ENCODE measurements at regions not wholly inside any gene's neighbourhood (a gene's known extent, or its start where the extent isn't known, plus 50 kb on each side); places are given as distances from the start of the nearest gene placed in this dataset.

- Histone ChIP-seq H3K9me3 (no peaks in the 10 kb centered on the region), H3K27me3 (no peaks in the 10 kb centered on the region), H3K36me3 (no peaks in the 10 kb centered on the region), H3K4me3 (no peak overlapping the region), H3K4me1 (ENCODE audit: insufficient read depth) (no peaks in the 10 kb centered on the region), H3K27ac (no peak overlapping the region)
- WGBS, 3 donors, result 52 to 71% (median 64%) methylated on average over 8 of the region's 8 CpGs
- DNase-seq, result no peak
- intact Hi-C loops (cut with DNase I), result loop anchor here in 1 of 4 donors (10.0 kb wide), 1 partner anchor 1928 kb away; no protein-coding TSS in a partner anchor
- TF ChIP-seq CTCF (IDR thresholded peaks at IDR 0.05) (no peak), POLR2A (IDR thresholded peaks at IDR 0.05) (no peak), EP300 (IDR thresholded peaks at IDR 0.05) (no peak)
These were observed 92.7 kb downstream of the DACT2 start for GRCh38 chr6:168226902-168227318.

- intact Hi-C loops (cut with DNase I), result loop anchor here in 1 of 4 donors (10.0 kb wide), 1 partner anchor 1929 kb away; no protein-coding TSS in a partner anchor
- Histone ChIP-seq H3K27me3 (no peaks in the 10 kb centered on the region), H3K27ac (no peak overlapping the region), H3K9me3 (no peaks in the 10 kb centered on the region), H3K36me3 (no peaks in the 10 kb centered on the region), H3K4me3 (no peak overlapping the region), H3K4me1 (ENCODE audit: insufficient read depth) (no peaks in the 10 kb centered on the region)
- TF ChIP-seq EP300 (IDR thresholded peaks at IDR 0.05) (no peak), POLR2A (IDR thresholded peaks at IDR 0.05) (no peak), CTCF (IDR thresholded peaks at IDR 0.05) (no peak)
- DNase-seq, result no peak
- WGBS, 3 donors, result 35 to 44% (median 43%) methylated on average over 9 of the region's 9 CpGs
These were observed 93.4 kb downstream of the DACT2 start for GRCh38 chr6:168226061-168226752.

GRCh38 chr6:168225471-168225911 lies 94.1 kb downstream of the DACT2 start:
- WGBS, 3 donors, result 36 to 56% (median 50%) methylated on average over 7 of the region's 7 CpGs
- H3K9me3 ChIP-seq, result no peaks in the 10 kb centered on the region
- H3K27me3 ChIP-seq, result no peaks in the 10 kb centered on the region
- no peaks in the 10 kb centered on the region for H3K36me3 ChIP-seq
- TF ChIP-seq EP300 (IDR thresholded peaks at IDR 0.05) (no peak), POLR2A (IDR thresholded peaks at IDR 0.05) (no peak), CTCF (IDR thresholded peaks at IDR 0.05) (no peak)
- no peak for DNase-seq
- H3K4me1 ChIP-seq (ENCODE audit: insufficient read depth), result no peaks in the 10 kb centered on the region
- intact Hi-C loops (cut with DNase I), result loop anchor here in 1 of 4 donors (10.0 kb wide), 1 partner anchor 1929 kb away; no protein-coding TSS in a partner anchor
- no peak overlapping the region for H3K4me3 ChIP-seq
- no peak overlapping the region for H3K27ac ChIP-seq

GRCh38 chr6:168223755-168224154 lies 95.8 kb downstream of the DACT2 start:
- no peaks in the 10 kb centered on the region for H3K27me3 ChIP-seq
- no peak overlapping the region for H3K4me3 ChIP-seq
- no peaks in the 10 kb centered on the region for H3K9me3 ChIP-seq
- H3K36me3 ChIP-seq, result no peaks in the 10 kb centered on the region
- TF ChIP-seq POLR2A (IDR thresholded peaks at IDR 0.05), result no peak
- no peak for TF ChIP-seq EP300 (IDR thresholded peaks at IDR 0.05)
- no peak for TF ChIP-seq CTCF (IDR thresholded peaks at IDR 0.05)
- DNase-seq, result no peak
- H3K27ac ChIP-seq, result no peak overlapping the region
- WGBS, 3 donors, result 69 to 80% (median 75%) methylated on average over 1 of the region's 1 CpG
- H3K4me1 ChIP-seq (ENCODE audit: insufficient read depth), result no peaks in the 10 kb centered on the region
- intact Hi-C loops (cut with DNase I), result loop anchor here in 1 of 4 donors (10.0 kb wide), 1 partner anchor 1931 kb away; no protein-coding TSS in a partner anchor

Data from ovary (tissue), 7 donors.